Liver (tissue), 3 donors: ENCODE measurements at regions not wholly inside any gene's neighbourhood (a gene's known extent, or its start where the extent isn't known, plus 50 kb on each side); places are given as distances from the start of the nearest gene placed in this dataset.

Experiments
- ATF3 ChIP-seq: IDR thresholded peaks from 2 replicates; pipeline ENCODE4 v1.6.1; 2016; ENCODE audit warnings: antibody characterized with exemption
- CTCF ChIP-seq: fragments of 150-350 bp; IDR thresholded peaks from 2 replicates; pipeline ENCODE4 v1.5.1; 2017; ENCODE audit warnings: improper control_type of control experiment, low read depth, low read length; ENCODE audit not compliant: missing input control
- EGR1 ChIP-seq, 2 donors: IDR thresholded peaks; 2 replicates each; pipeline ENCODE4 v1.6.1; 2016 to 2018; ENCODE audit warnings: antibody characterized with exemption in 2 of 2, low read depth in 2 of 2
- FOXA1 ChIP-seq: IDR thresholded peaks from 2 replicates; pipeline ENCODE4 v1.6.1; 2016; ENCODE audit warnings: antibody characterized with exemption
- GABPA ChIP-seq, 2 donors: IDR thresholded peaks in 1 of 2; conservative IDR thresholded peaks in 1 of 2; 2 replicates each; pipeline ENCODE4 v1.6.1; 2016; ENCODE audit warnings: antibody characterized with exemption in 2 of 2, mild to moderate bottlenecking in 1 of 2, moderate library complexity in 1 of 2
- HNF4G ChIP-seq: IDR thresholded peaks from 2 replicates; pipeline ENCODE4 v1.6.1; 2016; ENCODE audit warnings: antibody characterized with exemption
- JUND ChIP-seq, 2 donors: IDR thresholded peaks; 2 replicates each; pipeline ENCODE4 v1.6.1; 2016; ENCODE audit warnings: antibody characterized with exemption in 2 of 2
- MAX ChIP-seq: IDR thresholded peaks from 2 replicates; pipeline ENCODE4 v1.6.1; 2016; ENCODE audit warnings: antibody characterized with exemption
- RAD21 ChIP-seq, 2 donors: IDR thresholded peaks; 2 replicates each; pipeline ENCODE4 v1.6.1; 2016; ENCODE audit warnings: antibody characterized with exemption in 2 of 2, mild to moderate bottlenecking in 2 of 2
- REST ChIP-seq: IDR thresholded peaks from 2 replicates; pipeline ENCODE4 v1.6.1; 2016; ENCODE audit warnings: antibody characterized with exemption, mild to moderate bottlenecking
- SP1 ChIP-seq: IDR thresholded peaks from 2 replicates; pipeline ENCODE4 v1.6.1; 2018; ENCODE audit warnings: antibody characterized with exemption, mild to moderate bottlenecking
- TAF1 ChIP-seq: conservative IDR thresholded peaks from 2 replicates; pipeline ENCODE4 v1.6.1; 2016; ENCODE audit warnings: antibody characterized with exemption, mild to moderate bottlenecking
- YY1 ChIP-seq: IDR thresholded peaks from 2 replicates; pipeline ENCODE4 v1.6.1; 2016; ENCODE audit warnings: antibody characterized with exemption, mild to moderate bottlenecking
- ZBTB33 ChIP-seq: IDR thresholded peaks from 2 replicates; pipeline ENCODE4 v1.6.1; 2016; ENCODE audit warnings: antibody characterized with exemption
- donor health status: healthy.
- donor health status: healthy.

GRCh38 chr5:26329562-26330189, 708.7 kb downstream of the CDH9 start:
- TF ChIP-seq CTCF (peak; percentile 43), YY1 (no peak), SP1 (no peak), REST (no peak), GABPA (IDR thresholded peaks at IDR 0.05 in 1 of 2, conservative IDR thresholded peaks at IDR 0.05 in 1 of 2) (no peak), MAX (no peak), ZBTB33 (no peak), JUND (IDR thresholded peaks at IDR 0.05) (no peak), TAF1 (no peak), EGR1 (IDR thresholded peaks at IDR 0.05; ENCODE audit: low read depth in 2 of 2) (no peak), RAD21 (IDR thresholded peaks at IDR 0.05) (peak; percentile 66 to 76), HNF4G (no peak), FOXA1 (no peak), ATF3 (no peak)
